D721Med (cell line): ENCODE measurements at regions not wholly inside any gene's neighbourhood (a gene's known extent, or its start where the extent isn't known, plus 50 kb on each side); places are given as distances from the start of the nearest gene placed in this dataset.

Source experiments
- DNase-seq: peaks from one replicate; pipeline ENCODE4 v3.0.0; 2011; ENCODE audit warnings: low spot score; ENCODE audit not compliant: insufficient read length
- FAIRE-seq: peaks from 2 replicates; lab custom pipeline; 2011; peaks lifted over from hg19 to GRCh38; lab: Jason Lieb, UNC
- CTCF ChIP-seq: IDR thresholded peaks from 2 replicates; pipeline ENCODE4 v1.5.1; 2012; ENCODE audit warnings: mild to moderate bottlenecking, control low read depth; ENCODE audit not compliant: insufficient read depth; ENCODE audit errors: missing control alignments

GRCh38 chr12:18207266-18207665 lies 54.1 kb upstream of the PIK3C2G start:
- no peak for FAIRE-seq
- no peak for TF ChIP-seq CTCF
- DNase-seq = no peak

- DNase-seq = no peak
- TF ChIP-seq CTCF = no peak
- no peak for FAIRE-seq
Observed at GRCh38 chr12:18206198-18206597, 55.1 kb upstream of the PIK3C2G start.

- no peak for TF ChIP-seq CTCF
- FAIRE-seq (no peak), DNase-seq (no peak)
Observed at GRCh38 chr12:18204053-18204452, 57.3 kb upstream of the PIK3C2G start.

- no peak for FAIRE-seq
- no peak for TF ChIP-seq CTCF
- no peak for DNase-seq
Observed at GRCh38 chr12:18192119-18192518, 69.2 kb upstream of the PIK3C2G start.

- TF ChIP-seq CTCF = no peak
- DNase-seq (no peak), FAIRE-seq (no peak)
Observed at GRCh38 chr12:18183141-18183540, 78.2 kb upstream of the PIK3C2G start.

GRCh38 chr12:18171571-18171970 lies 81.6 kb upstream of the RERGL start:
- FAIRE-seq (no peak), DNase-seq (no peak)
- TF ChIP-seq CTCF = no peak

- no peak for TF ChIP-seq CTCF
- FAIRE-seq (no peak), DNase-seq (no peak)
Observed at GRCh38 chr12:18168016-18168415, 78.0 kb upstream of the RERGL start.
